Lower leg skin (tissue), 4 donors: ENCODE measurements at regions not wholly inside any gene's neighbourhood (a gene's known extent, or its start where the extent isn't known, plus 50 kb on each side); places are given as distances from the start of the nearest gene placed in this dataset.

Source experiments
- DNase-seq, 2 donors: peaks; one replicate each; pipeline ENCODE4 v3.0.0-alpha.2; 2019; ENCODE audit warnings: low spot score in 2 of 2
- H3K4me3 ChIP-seq: fragments of 200-600 bp; sonication (generic); 2 replicates; pipeline ENCODE4 v1.5.1; 2017; ENCODE audit warnings: mild to moderate bottlenecking, low read depth; ENCODE audit not compliant: poor library complexity, severe bottlenecking
- POLR2A ChIP-seq, 2 donors: fragments of 450-650 bp; IDR thresholded peaks; one replicate each; pipeline ENCODE4 v1.6.1; 2016 to 2017; ENCODE audit warnings: antibody characterized with exemption in 2 of 2, mild to moderate bottlenecking in 1 of 2, moderate library complexity in 1 of 2
- WGBS, 2 donors: methylation state at CpG; one replicate each; pipeline ENCODE4 v1.1.5; 2018; 5-methylcytosine and 5-hydroxymethylcytosine counted together
- intact Hi-C: fragments of 100-400 bp; cut with DNase I; formaldehyde crosslinking; loops from one replicate; pipeline ENCODE4 v1.15.0; 2023; ENCODE audit warnings: low total_unique reads
- TF ChIP-seq, protein P1 (sequence below), 3 donors: fragments of 450-650 bp; IDR thresholded peaks; one replicate each; pipeline ENCODE4 v1.5.1; 2016; ENCODE audit warnings: antibody characterized with exemption in 3 of 3, mild to moderate bottlenecking in 3 of 3, moderate library complexity in 2 of 3

- no peak overlapping the region for H3K4me3 ChIP-seq
- DNase-seq: no peak
- TF ChIP-seq, protein P1, sequence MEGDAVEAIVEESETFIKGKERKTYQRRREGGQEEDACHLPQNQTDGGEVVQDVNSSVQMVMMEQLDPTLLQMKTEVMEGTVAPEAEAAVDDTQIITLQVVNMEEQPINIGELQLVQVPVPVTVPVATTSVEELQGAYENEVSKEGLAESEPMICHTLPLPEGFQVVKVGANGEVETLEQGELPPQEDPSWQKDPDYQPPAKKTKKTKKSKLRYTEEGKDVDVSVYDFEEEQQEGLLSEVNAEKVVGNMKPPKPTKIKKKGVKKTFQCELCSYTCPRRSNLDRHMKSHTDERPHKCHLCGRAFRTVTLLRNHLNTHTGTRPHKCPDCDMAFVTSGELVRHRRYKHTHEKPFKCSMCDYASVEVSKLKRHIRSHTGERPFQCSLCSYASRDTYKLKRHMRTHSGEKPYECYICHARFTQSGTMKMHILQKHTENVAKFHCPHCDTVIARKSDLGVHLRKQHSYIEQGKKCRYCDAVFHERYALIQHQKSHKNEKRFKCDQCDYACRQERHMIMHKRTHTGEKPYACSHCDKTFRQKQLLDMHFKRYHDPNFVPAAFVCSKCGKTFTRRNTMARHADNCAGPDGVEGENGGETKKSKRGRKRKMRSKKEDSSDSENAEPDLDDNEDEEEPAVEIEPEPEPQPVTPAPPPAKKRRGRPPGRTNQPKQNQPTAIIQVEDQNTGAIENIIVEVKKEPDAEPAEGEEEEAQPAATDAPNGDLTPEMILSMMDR (IDR thresholded peaks at IDR 0.05): no peak
- TF ChIP-seq POLR2A (IDR thresholded peaks at IDR 0.05): no peak
- intact Hi-C loops: no loop called here
- 73 to 75% methylated on average over 5 of the region's 5 CpGs for WGBS, 2 donors
Observed at GRCh38 chr5:159866093-159866492, 50.2 kb upstream of the ADRA1B start.
